ENCODE measurements at regions not wholly inside any gene's neighbourhood (a gene's known extent, or its start where the extent isn't known, plus 50 kb on each side); places are given as distances from the start of the nearest gene placed in this dataset.

DNA sequence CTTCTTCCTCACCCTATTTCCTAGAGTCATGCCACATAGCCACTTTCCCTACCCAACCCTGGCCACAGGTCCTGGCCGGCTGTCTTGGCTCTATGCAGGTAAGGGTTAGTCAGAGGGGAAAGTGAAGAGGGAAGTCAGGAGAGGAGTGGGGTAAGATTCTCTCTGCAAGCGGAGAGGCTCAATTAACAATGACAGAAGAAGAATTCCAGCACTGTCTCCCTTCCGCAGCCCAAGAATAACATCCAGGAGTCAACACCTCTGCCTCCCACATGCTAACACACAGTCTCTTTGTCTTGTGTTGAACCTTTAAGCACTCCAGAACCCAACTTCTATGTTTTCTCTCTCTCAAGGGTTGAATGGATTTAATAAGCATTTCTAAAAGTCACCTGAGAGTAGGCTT is 235.1 kb upstream of the ANKRD55 start:
- TF ChIP-seq MAX (IDR thresholded peaks at IDR 0.05; ENCODE audit: low read depth) (no peak), CTCF (IDR thresholded peaks at IDR 0.05) (no peak), RXRA (IDR thresholded peaks at IDR 0.05; ENCODE audit: borderline replicate concordance, low read depth) (no peak)
- TF ChIP-seq, protein P1, sequence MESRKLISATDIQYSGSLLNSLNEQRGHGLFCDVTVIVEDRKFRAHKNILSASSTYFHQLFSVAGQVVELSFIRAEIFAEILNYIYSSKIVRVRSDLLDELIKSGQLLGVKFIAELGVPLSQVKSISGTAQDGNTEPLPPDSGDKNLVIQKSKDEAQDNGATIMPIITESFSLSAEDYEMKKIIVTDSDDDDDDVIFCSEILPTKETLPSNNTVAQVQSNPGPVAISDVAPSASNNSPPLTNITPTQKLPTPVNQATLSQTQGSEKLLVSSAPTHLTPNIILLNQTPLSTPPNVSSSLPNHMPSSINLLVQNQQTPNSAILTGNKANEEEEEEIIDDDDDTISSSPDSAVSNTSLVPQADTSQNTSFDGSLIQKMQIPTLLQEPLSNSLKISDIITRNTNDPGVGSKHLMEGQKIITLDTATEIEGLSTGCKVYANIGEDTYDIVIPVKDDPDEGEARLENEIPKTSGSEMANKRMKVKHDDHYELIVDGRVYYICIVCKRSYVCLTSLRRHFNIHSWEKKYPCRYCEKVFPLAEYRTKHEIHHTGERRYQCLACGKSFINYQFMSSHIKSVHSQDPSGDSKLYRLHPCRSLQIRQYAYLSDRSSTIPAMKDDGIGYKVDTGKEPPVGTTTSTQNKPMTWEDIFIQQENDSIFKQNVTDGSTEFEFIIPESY (IDR thresholded peaks at IDR 0.05; ENCODE audit: borderline replicate concordance, low read depth): no peak
